NCI-H82 (cell line): ENCODE measurements at regions not wholly inside any gene's neighbourhood (a gene's known extent, or its start where the extent isn't known, plus 50 kb on each side); places are given as distances from the start of the nearest gene placed in this dataset.

ENCODE experiments used
- DNase-seq: peaks from one replicate; lab custom pipeline; 2025; lab: John Stamatoyannopoulos, UW

- no peak for DNase-seq
These were observed 454.3 kb downstream of the MATN1 start for GRCh38 chr1:30268923-30269666.

GRCh38 chr1:30267856-30268255 is 455.5 kb downstream of the MATN1 start:
- no peak for DNase-seq

GRCh38 chr1:30267046-30267445 is 456.3 kb downstream of the MATN1 start:
- DNase-seq = no peak

GRCh38 chr1:30265127-30266070 is 458.0 kb downstream of the MATN1 start:
- no peak for DNase-seq

- DNase-seq = no peak
These were observed 458.7 kb downstream of the MATN1 start for GRCh38 chr1:30264672-30265025.

GRCh38 chr1:30263888-30264671 is 459.3 kb downstream of the MATN1 start:
- DNase-seq = no peak

GRCh38 chr1:30263405-30263804 is 460.0 kb downstream of the MATN1 start:
- DNase-seq = no peak

- no peak for DNase-seq
These were observed 461.2 kb downstream of the MATN1 start for GRCh38 chr1:30262158-30262557.

- no peak for DNase-seq
These were observed 463.1 kb downstream of the MATN1 start for GRCh38 chr1:30260318-30260717.

- no peak for DNase-seq
These were observed 463.8 kb downstream of the MATN1 start for GRCh38 chr1:30259631-30260030.

- peak; percentile 16 for DNase-seq
These were observed 464.5 kb downstream of the MATN1 start for GRCh38 chr1:30258876-30259275.

GRCh38 chr1:30258471-30258870 is 464.9 kb downstream of the MATN1 start:
- no peak for DNase-seq

GRCh38 chr1:30257742-30258380 is 465.5 kb downstream of the MATN1 start:
- DNase-seq = no peak

- DNase-seq = no peak
These were observed 466.1 kb downstream of the MATN1 start for GRCh38 chr1:30257322-30257721.

GRCh38 chr1:30256911-30257310 is 466.5 kb downstream of the MATN1 start:
- DNase-seq = no peak

- DNase-seq = no peak
These were observed 468.2 kb downstream of the MATN1 start for GRCh38 chr1:30255111-30255724.

- no peak for DNase-seq
These were observed 469.5 kb downstream of the MATN1 start for GRCh38 chr1:30253807-30254440.

GRCh38 chr1:30253361-30253760 is 470.0 kb downstream of the MATN1 start:
- DNase-seq = no peak

GRCh38 chr1:30250984-30251850 is 472.2 kb downstream of the MATN1 start:
- DNase-seq = no peak
